ENCODE measurements at regions not wholly inside any gene's neighbourhood (a gene's known extent, or its start where the extent isn't known, plus 50 kb on each side); places are given as distances from the start of the nearest gene placed in this dataset.

- Histone ChIP-seq H3K27ac (no peak overlapping the region), H3K4me1 (peaks cover 4% of the 10 kb centered on the region), H3K9me3 (no peaks in the 10 kb centered on the region), H3K4me3 (no peak overlapping the region), H3K27me3 (ENCODE audit: low read depth) (no peaks in the 10 kb centered on the region), H3K36me3 (no peaks in the 10 kb centered on the region)
- intact Hi-C loops (cut with DNase I): no loop called here
- DNase-seq: no peak
- TF ChIP-seq, protein P1, sequence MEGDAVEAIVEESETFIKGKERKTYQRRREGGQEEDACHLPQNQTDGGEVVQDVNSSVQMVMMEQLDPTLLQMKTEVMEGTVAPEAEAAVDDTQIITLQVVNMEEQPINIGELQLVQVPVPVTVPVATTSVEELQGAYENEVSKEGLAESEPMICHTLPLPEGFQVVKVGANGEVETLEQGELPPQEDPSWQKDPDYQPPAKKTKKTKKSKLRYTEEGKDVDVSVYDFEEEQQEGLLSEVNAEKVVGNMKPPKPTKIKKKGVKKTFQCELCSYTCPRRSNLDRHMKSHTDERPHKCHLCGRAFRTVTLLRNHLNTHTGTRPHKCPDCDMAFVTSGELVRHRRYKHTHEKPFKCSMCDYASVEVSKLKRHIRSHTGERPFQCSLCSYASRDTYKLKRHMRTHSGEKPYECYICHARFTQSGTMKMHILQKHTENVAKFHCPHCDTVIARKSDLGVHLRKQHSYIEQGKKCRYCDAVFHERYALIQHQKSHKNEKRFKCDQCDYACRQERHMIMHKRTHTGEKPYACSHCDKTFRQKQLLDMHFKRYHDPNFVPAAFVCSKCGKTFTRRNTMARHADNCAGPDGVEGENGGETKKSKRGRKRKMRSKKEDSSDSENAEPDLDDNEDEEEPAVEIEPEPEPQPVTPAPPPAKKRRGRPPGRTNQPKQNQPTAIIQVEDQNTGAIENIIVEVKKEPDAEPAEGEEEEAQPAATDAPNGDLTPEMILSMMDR (IDR thresholded peaks at IDR 0.05): no peak
- no peak for ATAC-seq
Observed at GRCh38 chr4:26223155-26223554, 97.7 kb upstream of the RBPJ start.

- Histone ChIP-seq H3K4me1 (no peaks in the 10 kb centered on the region), H3K36me3 (no peaks in the 10 kb centered on the region), H3K4me3 (no peak overlapping the region), H3K9me3 (no peaks in the 10 kb centered on the region), H3K27me3 (ENCODE audit: low read depth) (no peaks in the 10 kb centered on the region), H3K27ac (no peak overlapping the region)
- TF ChIP-seq, protein P1 (IDR thresholded peaks at IDR 0.05): no peak
- no peak for ATAC-seq
- no peak for DNase-seq
- intact Hi-C loops (cut with DNase I): no loop called here
Observed at GRCh38 chr4:26226629-26227376, 94.0 kb upstream of the RBPJ start.

DNA sequence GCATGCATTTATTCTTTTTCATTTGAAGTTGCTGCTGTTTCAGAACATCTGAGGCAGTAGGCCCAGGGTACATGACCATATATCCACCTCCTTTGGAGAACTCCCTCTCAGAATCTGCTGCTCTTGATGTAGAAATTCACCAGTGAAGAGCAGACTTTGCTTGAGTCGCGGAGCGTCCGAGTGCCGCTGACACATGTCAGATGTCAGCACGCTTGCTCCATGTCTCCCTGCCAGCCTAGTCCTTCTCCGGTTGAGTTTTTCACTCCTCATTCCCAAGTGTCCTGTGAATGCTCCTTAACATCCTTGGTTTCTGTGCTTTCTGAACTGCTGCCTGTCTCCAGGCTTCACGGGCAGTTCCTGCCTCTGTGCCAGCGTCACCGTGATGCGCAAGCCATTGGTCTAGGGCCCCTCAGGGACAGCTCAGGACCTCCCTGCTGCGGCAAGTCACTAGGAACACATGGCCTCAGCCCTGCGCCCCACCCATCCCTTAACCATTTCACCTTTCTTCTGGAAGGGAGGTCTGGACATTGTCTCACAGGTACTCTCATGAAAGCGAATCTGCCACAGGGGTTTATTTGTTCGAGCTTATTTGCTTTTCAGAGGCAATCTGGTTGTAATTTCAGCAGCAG lies 93.1 kb upstream of the RBPJ start:
- Histone ChIP-seq H3K4me1 (no peaks in the 10 kb centered on the region), H3K9me3 (no peaks in the 10 kb centered on the region), H3K4me3 (no peak overlapping the region), H3K27me3 (ENCODE audit: low read depth) (no peaks in the 10 kb centered on the region), H3K36me3 (no peaks in the 10 kb centered on the region), H3K27ac (no peak overlapping the region)
- TF ChIP-seq, protein P1 (IDR thresholded peaks at IDR 0.05): no peak
- intact Hi-C loops (cut with DNase I): no loop called here
- DNase-seq (no peak), ATAC-seq (no peak)

DNA sequence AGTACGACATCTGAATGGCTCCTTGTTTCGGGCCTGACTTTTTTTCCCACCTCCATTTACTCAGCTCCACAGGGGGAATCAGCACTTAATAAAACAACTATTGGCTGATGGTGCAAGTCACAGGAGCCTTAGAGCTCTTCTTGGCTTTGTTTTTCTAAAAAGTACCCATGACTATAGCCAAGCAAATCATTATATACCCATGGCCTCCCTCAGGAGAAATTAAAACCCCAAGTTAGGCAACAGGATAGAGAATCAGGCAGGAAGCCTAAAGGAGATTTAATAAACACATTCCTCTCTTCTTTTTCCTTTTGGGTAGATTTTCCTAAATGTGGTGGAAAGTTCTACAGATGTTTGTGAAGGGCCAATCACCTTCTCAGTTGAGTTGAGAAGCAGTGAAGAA lies 91.9 kb upstream of the RBPJ start:
- H3K4me3 ChIP-seq: no peak overlapping the region
- H3K4me1 ChIP-seq: no peaks in the 10 kb centered on the region
- no peaks in the 10 kb centered on the region for H3K9me3 ChIP-seq
- ATAC-seq (no peak), DNase-seq (no peak)
- H3K36me3 ChIP-seq: no peaks in the 10 kb centered on the region
- no peak overlapping the region for H3K27ac ChIP-seq
- H3K27me3 ChIP-seq (ENCODE audit: low read depth): no peaks in the 10 kb centered on the region
- intact Hi-C loops (cut with DNase I): no loop called here
- TF ChIP-seq, protein P1 (IDR thresholded peaks at IDR 0.05): no peak

DNA sequence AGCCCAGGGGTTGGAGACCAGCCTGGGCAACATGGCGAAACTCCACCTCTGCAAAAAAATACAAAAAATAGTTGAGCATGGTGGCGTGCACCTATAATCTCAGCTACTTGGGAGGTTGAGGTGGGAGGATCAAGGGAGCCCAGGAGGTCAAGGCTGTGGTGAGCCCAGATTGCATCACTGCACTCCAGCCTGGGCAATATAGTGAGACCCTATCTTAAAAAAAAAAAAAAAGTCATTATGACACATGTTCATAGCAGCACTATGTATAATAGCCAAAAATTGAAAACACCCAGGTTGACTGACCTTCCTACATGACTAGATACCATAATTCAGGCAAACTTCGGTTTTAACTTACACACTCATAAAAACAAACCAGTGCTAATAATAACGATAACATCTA lies 90.8 kb upstream of the RBPJ start:
- Histone ChIP-seq H3K27ac (no peak overlapping the region), H3K36me3 (no peaks in the 10 kb centered on the region), H3K27me3 (ENCODE audit: low read depth) (no peaks in the 10 kb centered on the region), H3K4me1 (no peaks in the 10 kb centered on the region), H3K9me3 (no peaks in the 10 kb centered on the region), H3K4me3 (no peak overlapping the region)
- TF ChIP-seq, protein P1 (IDR thresholded peaks at IDR 0.05): no peak
- ATAC-seq (no peak), DNase-seq (no peak)
- intact Hi-C loops (cut with DNase I): no loop called here

All from lower lobe of right lung (tissue), 2 donors.